H9 (cell line): ENCODE measurements at regions not wholly inside any gene's neighbourhood (a gene's known extent, or its start where the extent isn't known, plus 50 kb on each side); places are given as distances from the start of the nearest gene placed in this dataset.

ENCODE experiments used
- DNase-seq: peaks from one replicate; pipeline ENCODE4 v3.0.0-alpha.2; 2017
- H2AFZ ChIP-seq: one replicate; pipeline ENCODE4 v1.6.1; 2013; ENCODE audit warnings: mild to moderate bottlenecking, low read length, control low read depth, moderate library complexity
- H2AK5ac ChIP-seq: 2 replicates; pipeline ENCODE4 v1.6.1; 2013; ENCODE audit warnings: low read length, control low read depth, mixed read lengths; ENCODE audit not compliant: insufficient read length
- H2BK120ac ChIP-seq: one replicate; pipeline ENCODE4 v1.6.1; 2013; ENCODE audit warnings: low read depth, mild to moderate bottlenecking, low read length, control low read depth, inconsistent platforms; ENCODE audit not compliant: poor library complexity, severe bottlenecking
- H2BK12ac ChIP-seq: 2 replicates; pipeline ENCODE4 v1.6.1; 2013; ENCODE audit warnings: low read length, control low read depth, mixed read lengths, low read depth; ENCODE audit not compliant: insufficient read length
- H2BK15ac ChIP-seq: 2 replicates; pipeline ENCODE4 v1.6.1; 2013; ENCODE audit warnings: low read depth, low read length, control low read depth
- H2BK20ac ChIP-seq: one replicate; pipeline ENCODE4 v1.6.1; 2013; ENCODE audit warnings: low read depth, mild to moderate bottlenecking, low read length, control low read depth, inconsistent platforms; ENCODE audit not compliant: poor library complexity, severe bottlenecking
- H2BK5ac ChIP-seq: 2 replicates; pipeline ENCODE4 v1.6.1; 2013; ENCODE audit warnings: low read length, control low read depth, mixed read lengths; ENCODE audit not compliant: insufficient read length
- H3K14ac ChIP-seq: 2 replicates; pipeline ENCODE4 v1.6.1; 2013; ENCODE audit warnings: low read length, control low read depth; ENCODE audit not compliant: insufficient read depth
- H3K18ac ChIP-seq: 2 replicates; pipeline ENCODE4 v1.6.1; 2013; ENCODE audit warnings: low read depth, mild to moderate bottlenecking, mixed read lengths, low read length, control low read depth; ENCODE audit not compliant: insufficient read length
- H3K23ac ChIP-seq: 2 replicates; pipeline ENCODE4 v1.6.1; 2013; ENCODE audit warnings: low read length, control low read depth, mixed read lengths, low read depth; ENCODE audit not compliant: insufficient read length
- H3K23me2 ChIP-seq: 2 replicates; pipeline ENCODE4 v1.6.1; 2013; ENCODE audit warnings: low read depth, mild to moderate bottlenecking, mixed read lengths, low read length, control low read depth; ENCODE audit not compliant: insufficient read length, poor library complexity, severe bottlenecking
- H3K27ac ChIP-seq: 2 replicates; pipeline ENCODE4 v1.5.1; 2013; ENCODE audit warnings: low read length, control low read depth, mixed read lengths, low read depth; ENCODE audit not compliant: insufficient read length
- H3K27me3 ChIP-seq: 2 replicates; pipeline ENCODE4 v1.6.1; 2013; ENCODE audit warnings: low read length, control low read depth, inconsistent platforms; ENCODE audit not compliant: insufficient read depth
- H3K4ac ChIP-seq: 2 replicates; pipeline ENCODE4 v1.6.1; 2013; ENCODE audit warnings: low read depth, mild to moderate bottlenecking, control low read depth, inconsistent platforms, low read length, moderate library complexity
- H3K4me1 ChIP-seq: 2 replicates; pipeline ENCODE4 v1.6.1; 2013; ENCODE audit warnings: low read length, control low read depth, inconsistent platforms; ENCODE audit not compliant: insufficient read depth
- H3K4me2 ChIP-seq: 2 replicates; pipeline ENCODE4 v1.6.1; 2013; ENCODE audit warnings: low read length, control low read depth, mixed read lengths; ENCODE audit not compliant: insufficient read length, insufficient read depth
- H3K56ac ChIP-seq: 2 replicates; pipeline ENCODE4 v1.6.1; 2013; ENCODE audit warnings: low read depth, mild to moderate bottlenecking, mixed read lengths, low read length, control low read depth; ENCODE audit not compliant: insufficient read length
- H3K79me1 ChIP-seq: 2 replicates; pipeline ENCODE4 v1.6.1; 2013; ENCODE audit warnings: low read depth, mild to moderate bottlenecking, moderate library complexity, low read length, control low read depth, inconsistent platforms; ENCODE audit not compliant: insufficient read depth, poor library complexity, severe bottlenecking
- H3K79me2 ChIP-seq: 2 replicates; pipeline ENCODE4 v1.6.1; 2013; ENCODE audit warnings: low read length, control low read depth, inconsistent platforms; ENCODE audit not compliant: insufficient read depth
- H3K9ac ChIP-seq: 2 replicates; pipeline ENCODE4 v1.6.1; 2013; ENCODE audit warnings: low read length, control low read depth, mixed read lengths; ENCODE audit not compliant: insufficient read length; ENCODE audit errors: extremely low read depth
- H3K9me3 ChIP-seq: one replicate; pipeline ENCODE4 v1.6.1; 2013; ENCODE audit warnings: low read depth, low read length, inconsistent platforms; ENCODE audit not compliant: control insufficient read depth
- H3T11ph ChIP-seq: one replicate; pipeline ENCODE4 v1.6.1; 2013; ENCODE audit warnings: mild to moderate bottlenecking, low read length, control low read depth, inconsistent platforms
- H4K20me1 ChIP-seq: one replicate; pipeline ENCODE4 v1.6.1; 2013; ENCODE audit not compliant: control insufficient read depth, insufficient read length, insufficient read depth
- H4K5ac ChIP-seq: 2 replicates; pipeline ENCODE4 v1.6.1; 2013; ENCODE audit warnings: low read depth, mild to moderate bottlenecking, mixed read lengths, low read length, control low read depth; ENCODE audit not compliant: insufficient read length
- H4K8ac ChIP-seq: replicated peaks from 2 replicates; pipeline ENCODE4 v1.6.1; 2013; ENCODE audit warnings: low read length, control low read depth, mixed read lengths, low read depth; ENCODE audit not compliant: insufficient read length
- H4K91ac ChIP-seq: 2 replicates; pipeline ENCODE4 v1.6.1; 2013; ENCODE audit warnings: low read depth, mild to moderate bottlenecking, moderate library complexity, mixed read lengths, low read length, control low read depth; ENCODE audit not compliant: insufficient read length
- H3K27ac Mint-ChIP-seq, 3 experiments: 2 replicates in 2 of 3; 3 replicates in 1 of 3; pipeline ENCODE4 v1.8.0; 2020 to 2021; ENCODE audit warnings: mixed read lengths in 3 of 3, mild to moderate bottlenecking in 1 of 3, moderate library complexity in 1 of 3
- H3K27me3 Mint-ChIP-seq: 2 replicates; pipeline ENCODE4 v1.8.0; 2021; ENCODE audit warnings: low read depth, mild to moderate bottlenecking, moderate library complexity, mixed read lengths
- H3K36me3 Mint-ChIP-seq, 3 experiments: 2 replicates in 2 of 3; 3 replicates in 1 of 3; pipeline ENCODE4 v1.8.0; 2020 to 2021; ENCODE audit warnings: low read depth in 3 of 3, mixed read lengths in 3 of 3; ENCODE audit not compliant: insufficient read depth in 1 of 3
- H3K4me1 Mint-ChIP-seq, 2 experiments: 2 replicates each; pipeline ENCODE4 v1.8.0; 2020; ENCODE audit warnings: mixed read lengths in 2 of 2
- H3K4me3 Mint-ChIP-seq, 2 experiments: 2 replicates in 1 of 2; 3 replicates in 1 of 2; pipeline ENCODE4 v1.8.0; 2020 to 2021; ENCODE audit warnings: mild to moderate bottlenecking in 2 of 2, mixed read lengths in 2 of 2, moderate library complexity in 1 of 2
- H3K9me3 Mint-ChIP-seq, 2 experiments: 2 replicates in 1 of 2; 3 replicates in 1 of 2; pipeline ENCODE4 v1.8.0; 2020; ENCODE audit warnings: mild to moderate bottlenecking in 2 of 2, mixed read lengths in 2 of 2, moderate library complexity in 1 of 2
- CTCF ChIP-seq: fragments of 200-600 bp; sonication (generic); conservative IDR thresholded peaks from 3 replicates; pipeline ENCODE4 v1.8.0; 2021; ENCODE audit warnings: antibody characterized with exemption, mild to moderate bottlenecking
- WGBS: extraction: QIAGEN DNeasy Blood & Tissue Kit; methylation state at CpG from one replicate; pipeline ENCODE4 v1.1.7; 2013; ENCODE audit warnings: missing lambda C conversion rate, low lambda C conversion rate, mixed read lengths; ENCODE audit not compliant: insufficient read length; ENCODE audit errors: extremely low coverage; 5-methylcytosine and 5-hydroxymethylcytosine counted together

GRCh38 chr2:53167227-53167626, 600.4 kb upstream of the CHAC2 start:
- no peak for DNase-seq
- Histone ChIP-seq H3T11ph (no peak overlapping the region), H4K8ac (no peak overlapping the region), H3K23ac (no peak overlapping the region), H3K4me2 (no peak overlapping the region), H3K27me3 (no peaks in the 10 kb centered on the region), H3K79me2 (no peaks in the 10 kb centered on the region), H3K23me2 (no peaks in the 10 kb centered on the region), H4K20me1 (no peaks in the 10 kb centered on the region), H3K9me3 (no peaks in the 10 kb centered on the region), H3K56ac (no peak overlapping the region), H3K9ac (no peak overlapping the region), H3K4ac (no peak overlapping the region), H3K79me1 (no peaks in the 10 kb centered on the region), H4K5ac (no peak overlapping the region), H3K27ac (no peak overlapping the region), H2BK12ac (no peak overlapping the region), H4K91ac (no peak overlapping the region), H2AK5ac (no peak overlapping the region), H2BK5ac (no peak overlapping the region), H2BK120ac (no peak overlapping the region), H2BK20ac (no peak overlapping the region), H2BK15ac (no peak overlapping the region), H2AFZ (no peak overlapping the region), H3K18ac (no peak overlapping the region), H3K14ac (no peak overlapping the region), H3K4me1 (no peaks in the 10 kb centered on the region)
- Mint-ChIP-seq H3K27ac (no peak overlapping the region), H3K27me3 (no peaks in the 10 kb centered on the region), H3K4me1 (no peaks in the 10 kb centered on the region), H3K9me3 (peaks cover 3 to 8% of the 10 kb centered on the region in 2 experiments), H3K4me3 (no peak overlapping the region), H3K36me3 (peaks cover 0 to 1% (median 0%) of the 10 kb centered on the region in 3 experiments; a peak in 1 of 7 replicates)
- TF ChIP-seq CTCF: no peak
- no CpG with 5 or more reads among the region's 4 CpGs for WGBS
